Panc1 (cell line): ENCODE measurements at regions not wholly inside any gene's neighbourhood (a gene's known extent, or its start where the extent isn't known, plus 50 kb on each side); places are given as distances from the start of the nearest gene placed in this dataset.

Experiments
- ATAC-seq: fragments of 200-7000 bp; cut with Tn5 transposase; 2 replicates; pipeline ENCODE4 v1.9.1; 2020; ENCODE audit warnings: mild to moderate bottlenecking, moderate library complexity
- BruUV-seq: library from RNA; stranded (reverse); fragments of 400-500 nt; replicated peaks from 2 replicates; lab custom pipeline; 2021; lab: Mats Ljungman, UMichigan
- CTCF ChIA-PET: fragments of 300-600 bp; sonication (Branson Sonifier 250); formaldehyde crosslinking; loops from one replicate; lab custom pipeline; 2022; ENCODE audit warnings: antibody characterized with exemption; lab: Charles Lee
- POLR2A ChIA-PET: fragments of 300-600 bp; sonication (Branson Sonifier 250); formaldehyde crosslinking; loops from one replicate; lab custom pipeline; 2022; ENCODE audit warnings: antibody characterized with exemption; lab: Charles Lee
- DNase-seq: peaks from one replicate; pipeline ENCODE4 v3.0.0-alpha.2; 2010; ENCODE audit warnings: low read depth, low spot score
- H3K27ac ChIP-seq: 2 replicates; pipeline ENCODE4 v1.5.1; 2011; ENCODE audit warnings: mild to moderate bottlenecking, low read length, inconsistent platforms
- H3K27me3 ChIP-seq: fragments of 200-500 bp; sonication (Bioruptor generic); 2 replicates; pipeline ENCODE4 v1.6.0; 2014; ENCODE audit warnings: low read length, inconsistent platforms; ENCODE audit not compliant: control insufficient read depth, insufficient read depth
- H3K36me3 ChIP-seq: fragments of 200-500 bp; sonication (Bioruptor generic); 2 replicates; pipeline ENCODE4 v1.5.1; 2014; ENCODE audit warnings: inconsistent platforms, mild to moderate bottlenecking, low read length, moderate library complexity; ENCODE audit not compliant: control insufficient read depth, insufficient read depth
- H3K4me1 ChIP-seq: 2 replicates; pipeline ENCODE4 v1.5.1; 2011; ENCODE audit warnings: inconsistent platforms, mild to moderate bottlenecking, low read length, moderate library complexity; ENCODE audit not compliant: control insufficient read depth, insufficient read depth
- H3K4me3 ChIP-seq, 2 experiments: 2 replicates each; pipeline ENCODE4 v1.5.1; 2011 to 2012; ENCODE audit warnings: low read depth in 2 of 2, low read length in 2 of 2, mild to moderate bottlenecking in 2 of 2, inconsistent platforms in 1 of 2, moderate library complexity in 1 of 2
- H3K9me3 ChIP-seq: fragments of 200-500 bp; sonication (Bioruptor generic); 2 replicates; pipeline ENCODE4 v1.5.1; 2014; ENCODE audit warnings: low read depth, mild to moderate bottlenecking, inconsistent platforms, low read length, moderate library complexity; ENCODE audit not compliant: control insufficient read depth, insufficient read depth
- POLR2AphosphoS5 ChIP-seq: IDR thresholded peaks from 2 replicates; pipeline ENCODE4 v1.6.1; 2012; ENCODE audit warnings: mild to moderate bottlenecking, low read depth, low read length, moderate library complexity
- SIN3A ChIP-seq: IDR thresholded peaks from 2 replicates; pipeline ENCODE4 v1.6.1; 2012; ENCODE audit warnings: low read depth, mild to moderate bottlenecking, low read length, moderate library complexity, borderline replicate concordance; ENCODE audit not compliant: insufficient read depth
- TCF7L2 ChIP-seq: IDR thresholded peaks from 2 replicates; pipeline ENCODE4 v1.6.1; 2011; ENCODE audit warnings: mild to moderate bottlenecking, low read depth, low read length, inconsistent platforms
- in situ Hi-C: cut with HindIII; loops from 2 replicates; pipeline ENCODE4 v1.10.0; 2016; ENCODE audit warnings: low sequenced_read_pairs, low pct_unique_long_range_greater_than_20kb
- intact Hi-C: fragments of 100-400 bp; cut with micrococcal nuclease; formaldehyde crosslinking; loops from one replicate; pipeline ENCODE4 v1.10.0; 2022; ENCODE audit not compliant: unreplicated experiment
- TF ChIP-seq, protein P1 (sequence below), 2 experiments: IDR thresholded peaks; 2 replicates each; pipeline ENCODE4 v1.6.1; 2011 to 2012; ENCODE audit warnings: low read depth in 2 of 2, control low read depth in 1 of 2, low read length in 1 of 2, mild to moderate bottlenecking in 1 of 2, moderate library complexity in 1 of 2; ENCODE audit not compliant: insufficient read depth in 1 of 2
- TF ChIP-seq, protein P2 (sequence below): fragments of 450-650 bp; IDR thresholded peaks from 2 replicates; pipeline ENCODE4 v1.5.1; 2017; ENCODE audit warnings: mild to moderate bottlenecking

DNA sequence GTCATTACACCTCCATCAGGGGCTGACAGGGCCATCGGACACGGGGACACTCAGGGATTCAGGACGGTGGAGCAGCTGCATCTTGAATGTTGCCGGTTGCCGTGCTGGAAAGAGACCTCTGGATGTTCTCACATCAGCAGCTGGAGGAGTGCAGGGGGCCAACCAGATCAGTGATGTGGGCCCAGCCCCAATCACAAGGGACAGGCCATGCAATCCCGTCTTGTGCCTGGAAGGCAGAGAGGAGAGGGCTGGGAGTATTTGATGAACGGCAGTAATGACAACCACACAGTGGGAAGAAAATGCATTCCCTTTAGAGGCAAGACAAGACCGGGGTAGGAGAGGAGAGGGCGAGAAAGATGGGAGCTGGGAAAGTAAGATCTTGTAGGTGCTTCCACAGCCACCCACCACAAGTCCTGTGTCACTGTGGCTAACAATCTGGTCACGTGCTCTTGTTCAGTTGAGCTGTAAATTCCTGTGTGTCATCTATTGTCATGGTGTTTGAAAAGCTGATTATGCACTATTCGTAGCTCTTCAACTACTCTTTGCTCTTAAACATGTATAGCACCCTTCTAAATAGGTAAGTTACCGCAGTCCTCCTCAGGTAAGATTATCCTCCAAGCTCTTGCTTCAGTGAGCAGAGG, 85.9 kb upstream of the LEP start:
- ChIA-PET POLR2A (interaction anchor here (0.5 kb wide), 1 partner anchor 19 kb away, joined by 3 read pairs; no protein-coding TSS in a partner anchor), CTCF (no interaction called here)
- no peak overlapping the region for H3K27ac ChIP-seq
- H3K27me3 ChIP-seq = peaks cover 22% of the 10 kb centered on the region
- DNase-seq (no peak), ATAC-seq (no peak)
- no peaks in the 10 kb centered on the region for H3K9me3 ChIP-seq
- BruUV-seq = no TSS peak
- H3K4me1 ChIP-seq = no peaks in the 10 kb centered on the region
- H3K36me3 ChIP-seq = no peaks in the 10 kb centered on the region
- no peak for TF ChIP-seq TCF7L2
- TF ChIP-seq POLR2AphosphoS5 = no peak
- TF ChIP-seq SIN3A = no peak
- in situ Hi-C loops = no loop called here
- no peak overlapping the region for H3K4me3 ChIP-seq
- intact Hi-C loops = no loop called here

DNA sequence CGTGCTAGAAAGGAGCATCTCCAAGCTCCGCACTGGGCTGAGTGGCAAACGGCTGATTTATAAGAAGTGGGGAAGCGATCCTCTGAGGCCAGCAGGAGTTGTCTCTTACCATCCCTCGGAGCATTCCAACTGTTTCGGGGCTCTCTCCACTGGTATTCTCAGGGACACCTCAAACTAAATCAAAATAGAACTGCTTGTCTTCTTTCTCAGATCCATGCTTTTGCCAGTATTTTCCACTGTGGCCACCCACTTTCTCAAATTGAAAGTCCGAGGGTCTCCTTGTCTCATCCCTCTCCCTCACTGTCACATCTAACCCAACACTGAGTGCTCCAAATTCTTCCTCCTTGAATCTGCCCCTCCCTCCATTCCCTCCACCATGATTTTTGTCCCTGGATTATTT, 83.2 kb upstream of the LEP start:
- TF ChIP-seq, protein P1, sequence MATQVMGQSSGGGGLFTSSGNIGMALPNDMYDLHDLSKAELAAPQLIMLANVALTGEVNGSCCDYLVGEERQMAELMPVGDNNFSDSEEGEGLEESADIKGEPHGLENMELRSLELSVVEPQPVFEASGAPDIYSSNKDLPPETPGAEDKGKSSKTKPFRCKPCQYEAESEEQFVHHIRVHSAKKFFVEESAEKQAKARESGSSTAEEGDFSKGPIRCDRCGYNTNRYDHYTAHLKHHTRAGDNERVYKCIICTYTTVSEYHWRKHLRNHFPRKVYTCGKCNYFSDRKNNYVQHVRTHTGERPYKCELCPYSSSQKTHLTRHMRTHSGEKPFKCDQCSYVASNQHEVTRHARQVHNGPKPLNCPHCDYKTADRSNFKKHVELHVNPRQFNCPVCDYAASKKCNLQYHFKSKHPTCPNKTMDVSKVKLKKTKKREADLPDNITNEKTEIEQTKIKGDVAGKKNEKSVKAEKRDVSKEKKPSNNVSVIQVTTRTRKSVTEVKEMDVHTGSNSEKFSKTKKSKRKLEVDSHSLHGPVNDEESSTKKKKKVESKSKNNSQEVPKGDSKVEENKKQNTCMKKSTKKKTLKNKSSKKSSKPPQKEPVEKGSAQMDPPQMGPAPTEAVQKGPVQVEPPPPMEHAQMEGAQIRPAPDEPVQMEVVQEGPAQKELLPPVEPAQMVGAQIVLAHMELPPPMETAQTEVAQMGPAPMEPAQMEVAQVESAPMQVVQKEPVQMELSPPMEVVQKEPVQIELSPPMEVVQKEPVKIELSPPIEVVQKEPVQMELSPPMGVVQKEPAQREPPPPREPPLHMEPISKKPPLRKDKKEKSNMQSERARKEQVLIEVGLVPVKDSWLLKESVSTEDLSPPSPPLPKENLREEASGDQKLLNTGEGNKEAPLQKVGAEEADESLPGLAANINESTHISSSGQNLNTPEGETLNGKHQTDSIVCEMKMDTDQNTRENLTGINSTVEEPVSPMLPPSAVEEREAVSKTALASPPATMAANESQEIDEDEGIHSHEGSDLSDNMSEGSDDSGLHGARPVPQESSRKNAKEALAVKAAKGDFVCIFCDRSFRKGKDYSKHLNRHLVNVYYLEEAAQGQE (IDR thresholded peaks at IDR 0.05; ENCODE audit: insufficient read depth in 1 of 2, low read depth in 2 of 2, low read length in 1 of 2) = no peak
- TF ChIP-seq, protein P2, sequence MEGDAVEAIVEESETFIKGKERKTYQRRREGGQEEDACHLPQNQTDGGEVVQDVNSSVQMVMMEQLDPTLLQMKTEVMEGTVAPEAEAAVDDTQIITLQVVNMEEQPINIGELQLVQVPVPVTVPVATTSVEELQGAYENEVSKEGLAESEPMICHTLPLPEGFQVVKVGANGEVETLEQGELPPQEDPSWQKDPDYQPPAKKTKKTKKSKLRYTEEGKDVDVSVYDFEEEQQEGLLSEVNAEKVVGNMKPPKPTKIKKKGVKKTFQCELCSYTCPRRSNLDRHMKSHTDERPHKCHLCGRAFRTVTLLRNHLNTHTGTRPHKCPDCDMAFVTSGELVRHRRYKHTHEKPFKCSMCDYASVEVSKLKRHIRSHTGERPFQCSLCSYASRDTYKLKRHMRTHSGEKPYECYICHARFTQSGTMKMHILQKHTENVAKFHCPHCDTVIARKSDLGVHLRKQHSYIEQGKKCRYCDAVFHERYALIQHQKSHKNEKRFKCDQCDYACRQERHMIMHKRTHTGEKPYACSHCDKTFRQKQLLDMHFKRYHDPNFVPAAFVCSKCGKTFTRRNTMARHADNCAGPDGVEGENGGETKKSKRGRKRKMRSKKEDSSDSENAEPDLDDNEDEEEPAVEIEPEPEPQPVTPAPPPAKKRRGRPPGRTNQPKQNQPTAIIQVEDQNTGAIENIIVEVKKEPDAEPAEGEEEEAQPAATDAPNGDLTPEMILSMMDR = no peak
- TF ChIP-seq SIN3A (no peak), TCF7L2 (no peak), POLR2AphosphoS5 (no peak)
- intact Hi-C loops = no loop called here
- Histone ChIP-seq H3K27ac (no peak overlapping the region), H3K4me1 (no peaks in the 10 kb centered on the region), H3K36me3 (no peaks in the 10 kb centered on the region), H3K27me3 (peaks cover 32% of the 10 kb centered on the region), H3K9me3 (no peaks in the 10 kb centered on the region), H3K4me3 (no peak overlapping the region)
- no peak for ATAC-seq
- POLR2A ChIA-PET = no interaction called here
- no TSS peak for BruUV-seq
- no peak for DNase-seq
- in situ Hi-C loops = no loop called here
- CTCF ChIA-PET = interaction anchor here (0.5 kb wide), 1 partner anchor 1549 kb away, joined by 4 read pairs; no protein-coding TSS in a partner anchor

DNA sequence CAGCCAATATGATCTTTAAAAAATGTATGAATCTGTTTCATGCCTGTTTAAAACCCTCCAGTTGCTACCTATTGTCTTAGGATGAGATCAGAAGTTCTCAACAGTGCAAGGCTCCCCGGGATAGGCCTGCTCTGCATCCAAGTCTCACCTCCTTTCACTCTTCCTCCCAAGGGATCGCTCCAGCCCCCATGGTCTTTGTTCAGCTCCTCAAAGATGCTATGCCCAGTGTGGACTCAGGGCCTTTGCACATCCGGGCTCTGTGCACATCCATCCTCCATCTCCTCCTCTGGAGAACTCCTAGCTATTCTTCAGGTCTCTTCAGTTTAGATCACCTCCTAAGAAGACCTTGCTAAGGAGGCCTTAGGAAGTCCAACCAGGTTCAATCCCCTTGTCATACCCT, 82.7 kb upstream of the LEP start:
- CTCF ChIA-PET = interaction anchor here (0.5 kb wide), 1 partner anchor 1550 kb away, joined by 4 read pairs; no protein-coding TSS in a partner anchor
- no peaks in the 10 kb centered on the region for H3K4me1 ChIP-seq
- BruUV-seq = no TSS peak
- no peak overlapping the region for H3K27ac ChIP-seq
- no peak overlapping the region for H3K4me3 ChIP-seq
- POLR2A ChIA-PET = interaction anchor here (0.7 kb wide), 1 partner anchor 21 kb away, joined by 3 read pairs; no protein-coding TSS in a partner anchor
- no peak for TF ChIP-seq SIN3A
- no peaks in the 10 kb centered on the region for H3K9me3 ChIP-seq
- H3K36me3 ChIP-seq = no peaks in the 10 kb centered on the region
- intact Hi-C loops = no loop called here
- DNase-seq (no peak), ATAC-seq (no peak)
- H3K27me3 ChIP-seq = peaks cover 32% of the 10 kb centered on the region
- in situ Hi-C loops = no loop called here
